ENCODE measurements at regions not wholly inside any gene's neighbourhood (a gene's known extent, or its start where the extent isn't known, plus 50 kb on each side); places are given as distances from the start of the nearest gene placed in this dataset.

- H3K27me3 ChIP-seq (ENCODE audit: control insufficient read depth, insufficient read depth, low read length), result no peaks in the 10 kb centered on the region
- no peak overlapping the region for H3K27ac ChIP-seq (ENCODE audit: low read depth, low read length)
- H3K36me3 ChIP-seq (ENCODE audit: control insufficient read depth, insufficient read depth, low read length), result no peaks in the 10 kb centered on the region
- no peak overlapping the region for H3K4me3 ChIP-seq (ENCODE audit: low read length)
- no peaks in the 10 kb centered on the region for H3K4me1 ChIP-seq (ENCODE audit: control insufficient read depth, insufficient read depth, low read length)
- no peak overlapping the region for H3K9ac ChIP-seq (ENCODE audit: low read length)
Observed at GRCh38 chr22:44395118-44396005, 82.6 kb upstream of the SHISAL1 start.

GRCh38 chr22:44394246-44395117 is 81.7 kb upstream of the SHISAL1 start:
- H3K27ac ChIP-seq (ENCODE audit: low read depth, low read length), result no peak overlapping the region
- H3K9ac ChIP-seq (ENCODE audit: low read length), result no peak overlapping the region
- H3K4me1 ChIP-seq (ENCODE audit: control insufficient read depth, insufficient read depth, low read length), result no peaks in the 10 kb centered on the region
- H3K36me3 ChIP-seq (ENCODE audit: control insufficient read depth, insufficient read depth, low read length), result no peaks in the 10 kb centered on the region
- no peaks in the 10 kb centered on the region for H3K27me3 ChIP-seq (ENCODE audit: control insufficient read depth, insufficient read depth, low read length)
- no peak overlapping the region for H3K4me3 ChIP-seq (ENCODE audit: low read length)

GRCh38 chr22:44393066-44393465 is 80.3 kb upstream of the SHISAL1 start:
- Histone ChIP-seq H3K27ac (ENCODE audit: low read depth, low read length) (no peak overlapping the region), H3K27me3 (ENCODE audit: control insufficient read depth, insufficient read depth, low read length) (no peaks in the 10 kb centered on the region)

DNA sequence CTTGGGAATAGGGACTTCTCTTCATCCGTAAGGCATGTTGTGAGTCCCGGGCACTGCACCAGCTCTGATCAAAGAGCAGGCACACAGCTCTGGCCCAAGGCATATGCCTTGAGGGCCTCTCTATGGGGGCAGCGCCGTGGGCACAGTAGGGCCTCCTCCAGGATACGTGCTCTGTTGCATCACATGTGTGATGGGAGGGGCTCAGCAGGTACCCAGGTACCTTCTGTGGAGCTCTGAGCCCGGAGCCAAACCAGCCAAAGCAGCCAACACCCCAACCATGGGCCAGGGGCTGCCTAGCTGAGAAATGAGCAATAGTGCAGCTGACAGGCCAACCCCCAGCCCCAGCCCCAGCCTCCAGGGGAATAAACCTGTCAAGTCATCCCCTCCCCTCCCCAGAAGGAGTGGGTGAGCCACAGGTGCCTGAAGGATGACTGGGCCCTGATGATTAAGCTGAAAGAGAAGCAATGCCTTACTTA is 79.7 kb upstream of the SHISAL1 start:
- no peaks in the 10 kb centered on the region for H3K4me1 ChIP-seq (ENCODE audit: control insufficient read depth, insufficient read depth, low read length)
- H3K4me3 ChIP-seq (ENCODE audit: low read length), result no peak overlapping the region
- no peaks in the 10 kb centered on the region for H3K36me3 ChIP-seq (ENCODE audit: control insufficient read depth, insufficient read depth, low read length)
- H3K27ac ChIP-seq (ENCODE audit: low read depth, low read length), result no peak overlapping the region
- no peaks in the 10 kb centered on the region for H3K27me3 ChIP-seq (ENCODE audit: control insufficient read depth, insufficient read depth, low read length)
- H3K9ac ChIP-seq (ENCODE audit: low read length), result no peak overlapping the region

More at GRCh38 chr22:44393066-44393465, 80.3 kb upstream of the SHISAL1 start:
- Histone ChIP-seq H3K4me1 (ENCODE audit: control insufficient read depth, insufficient read depth, low read length) (no peaks in the 10 kb centered on the region), H3K9ac (ENCODE audit: low read length) (no peak overlapping the region), H3K36me3 (ENCODE audit: control insufficient read depth, insufficient read depth, low read length) (no peaks in the 10 kb centered on the region), H3K4me3 (ENCODE audit: low read length) (no peak overlapping the region)

DNA sequence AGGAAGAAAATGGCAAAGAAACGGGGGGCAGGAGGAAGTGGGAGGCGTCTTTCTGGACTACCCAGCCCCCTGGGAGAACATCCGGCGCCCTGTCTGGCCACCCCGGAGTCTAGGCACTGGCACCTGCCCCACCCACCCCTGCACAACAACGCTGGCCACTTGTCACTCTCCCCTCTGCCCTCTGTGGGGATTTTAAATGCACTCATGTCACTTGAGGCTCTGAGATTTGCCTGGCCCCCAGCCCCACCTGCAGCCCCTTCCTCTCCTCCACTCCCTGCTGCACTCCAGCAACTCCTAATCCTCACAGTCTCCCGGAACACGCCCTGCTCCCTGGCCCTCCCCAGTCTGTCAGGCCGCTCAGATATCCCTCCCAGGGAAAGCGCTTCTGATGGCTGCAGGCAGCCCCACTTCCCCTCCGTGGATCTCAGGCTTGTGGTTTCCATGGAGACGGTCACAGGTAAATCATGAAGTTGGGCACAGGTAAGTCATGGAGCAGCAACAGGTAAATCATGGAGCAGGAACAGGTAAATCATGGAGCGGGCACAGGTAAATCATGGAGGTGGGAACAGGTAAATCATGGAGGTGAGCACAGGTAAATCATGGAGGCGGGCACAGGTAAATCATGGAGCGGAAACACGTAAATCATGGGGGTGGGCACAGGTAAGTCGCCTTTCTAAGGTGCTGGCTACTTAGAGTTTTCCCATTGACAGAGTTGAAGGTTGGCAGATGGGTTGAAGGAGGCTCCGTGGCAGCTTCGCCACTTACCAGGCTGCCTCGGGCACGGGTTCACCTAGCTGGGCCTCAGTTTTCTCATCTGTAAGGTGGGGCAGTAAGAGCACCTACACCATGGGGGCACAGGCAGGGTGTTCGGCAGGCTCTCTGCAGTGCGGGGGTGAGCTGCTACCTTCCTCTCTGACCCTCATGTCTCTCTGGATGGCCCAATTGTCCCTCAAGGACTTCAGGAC is 79.0 kb upstream of the SHISAL1 start:
- Histone ChIP-seq H3K27ac (ENCODE audit: low read depth, low read length) (no peak overlapping the region), H3K27me3 (ENCODE audit: control insufficient read depth, insufficient read depth, low read length) (peaks cover 2% of the 10 kb centered on the region), H3K36me3 (ENCODE audit: control insufficient read depth, insufficient read depth, low read length) (no peaks in the 10 kb centered on the region), H3K4me3 (ENCODE audit: low read length) (no peak overlapping the region), H3K9ac (ENCODE audit: low read length) (no peak overlapping the region), H3K4me1 (ENCODE audit: control insufficient read depth, insufficient read depth, low read length) (no peaks in the 10 kb centered on the region)

- Histone ChIP-seq H3K4me1 (ENCODE audit: control insufficient read depth, insufficient read depth, low read length) (no peaks in the 10 kb centered on the region), H3K27me3 (ENCODE audit: control insufficient read depth, insufficient read depth, low read length) (peaks cover 2% of the 10 kb centered on the region), H3K9ac (ENCODE audit: low read length) (no peak overlapping the region), H3K4me3 (ENCODE audit: low read length) (no peak overlapping the region), H3K36me3 (ENCODE audit: control insufficient read depth, insufficient read depth, low read length) (no peaks in the 10 kb centered on the region), H3K27ac (ENCODE audit: low read depth, low read length) (no peak overlapping the region)
Observed at GRCh38 chr22:44391015-44391414, 78.3 kb upstream of the SHISAL1 start.

- Histone ChIP-seq H3K9ac (ENCODE audit: low read length) (no peak overlapping the region), H3K4me1 (ENCODE audit: control insufficient read depth, insufficient read depth, low read length) (no peaks in the 10 kb centered on the region), H3K27me3 (ENCODE audit: control insufficient read depth, insufficient read depth, low read length) (peaks cover 2% of the 10 kb centered on the region), H3K27ac (ENCODE audit: low read depth, low read length) (no peak overlapping the region), H3K36me3 (ENCODE audit: control insufficient read depth, insufficient read depth, low read length) (no peaks in the 10 kb centered on the region), H3K4me3 (ENCODE audit: low read length) (no peak overlapping the region)
Observed at GRCh38 chr22:44390613-44390970, 77.8 kb upstream of the SHISAL1 start.

DNA sequence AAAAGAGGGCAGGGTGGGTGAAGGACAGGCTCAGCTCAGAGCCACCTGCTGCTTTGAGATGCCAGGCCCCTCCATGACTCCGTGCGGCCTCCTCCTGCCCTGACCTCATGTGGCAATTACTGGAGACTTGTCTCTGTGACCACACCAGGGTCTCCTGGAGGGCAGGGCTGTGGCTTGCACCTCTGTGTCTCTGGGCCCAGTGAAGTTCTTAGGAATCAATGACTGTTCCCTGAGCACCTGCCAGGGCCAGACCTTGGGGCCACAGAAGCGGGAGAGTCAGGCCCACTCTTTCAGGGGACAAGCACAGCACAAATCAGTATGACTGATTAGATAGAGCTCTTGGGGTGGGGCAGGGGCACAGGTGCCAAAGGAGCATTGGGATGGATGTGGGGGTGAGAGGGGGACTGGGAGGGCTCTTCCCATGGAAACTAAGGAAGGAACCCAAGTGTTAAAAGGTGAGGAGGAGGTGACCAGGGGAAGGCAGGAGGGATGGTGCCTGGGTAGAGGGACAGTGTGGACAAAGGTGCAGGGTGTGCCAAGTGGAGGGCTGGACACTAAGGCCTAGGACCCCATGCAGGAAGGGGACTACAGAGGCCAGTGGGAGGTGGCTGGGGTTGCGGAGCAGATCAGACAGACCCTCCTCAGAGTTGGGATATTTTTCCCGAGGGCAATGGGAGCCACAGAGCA is 77.3 kb upstream of the SHISAL1 start:
- Histone ChIP-seq H3K27ac (ENCODE audit: low read depth, low read length) (no peak overlapping the region), H3K27me3 (ENCODE audit: control insufficient read depth, insufficient read depth, low read length) (peaks cover 2% of the 10 kb centered on the region), H3K9ac (ENCODE audit: low read length) (no peak overlapping the region), H3K36me3 (ENCODE audit: control insufficient read depth, insufficient read depth, low read length) (no peaks in the 10 kb centered on the region), H3K4me1 (ENCODE audit: control insufficient read depth, insufficient read depth, low read length) (no peaks in the 10 kb centered on the region), H3K4me3 (ENCODE audit: low read length) (no peak overlapping the region)

GRCh38 chr22:44389181-44389580 is 76.4 kb upstream of the SHISAL1 start:
- Histone ChIP-seq H3K27me3 (ENCODE audit: control insufficient read depth, insufficient read depth, low read length) (peaks cover 2% of the 10 kb centered on the region), H3K27ac (ENCODE audit: low read depth, low read length) (no peak overlapping the region), H3K4me3 (ENCODE audit: low read length) (no peak overlapping the region), H3K36me3 (ENCODE audit: control insufficient read depth, insufficient read depth, low read length) (no peaks in the 10 kb centered on the region), H3K4me1 (ENCODE audit: control insufficient read depth, insufficient read depth, low read length) (no peaks in the 10 kb centered on the region), H3K9ac (ENCODE audit: low read length) (no peak overlapping the region)

DNA sequence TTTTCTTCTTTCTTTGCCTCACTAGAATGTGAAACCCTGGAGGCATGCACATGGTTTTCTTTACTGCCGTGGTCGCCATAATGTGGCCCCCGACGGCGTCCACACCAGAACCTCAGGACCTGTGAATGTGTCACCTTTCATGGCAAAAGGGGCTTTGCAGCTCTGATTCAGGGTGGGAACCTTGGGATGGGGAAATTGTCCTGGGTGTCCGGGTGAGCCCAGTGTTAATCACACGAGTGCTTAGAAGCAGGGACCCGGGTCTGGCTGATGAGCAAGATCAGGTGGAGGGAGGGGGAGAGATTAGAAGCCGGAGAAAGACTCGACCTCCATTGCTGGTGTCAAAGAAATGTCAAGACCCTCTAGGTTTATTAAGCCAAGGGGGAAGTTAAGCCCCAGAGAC is 74.7 kb upstream of the SHISAL1 start:
- Histone ChIP-seq H3K4me1 (ENCODE audit: control insufficient read depth, insufficient read depth, low read length) (no peaks in the 10 kb centered on the region), H3K27ac (ENCODE audit: low read depth, low read length) (no peak overlapping the region), H3K4me3 (ENCODE audit: low read length) (no peak overlapping the region), H3K9ac (ENCODE audit: low read length) (no peak overlapping the region), H3K36me3 (ENCODE audit: control insufficient read depth, insufficient read depth, low read length) (no peaks in the 10 kb centered on the region), H3K27me3 (ENCODE audit: control insufficient read depth, insufficient read depth, low read length) (peaks cover 2% of the 10 kb centered on the region)

DNA sequence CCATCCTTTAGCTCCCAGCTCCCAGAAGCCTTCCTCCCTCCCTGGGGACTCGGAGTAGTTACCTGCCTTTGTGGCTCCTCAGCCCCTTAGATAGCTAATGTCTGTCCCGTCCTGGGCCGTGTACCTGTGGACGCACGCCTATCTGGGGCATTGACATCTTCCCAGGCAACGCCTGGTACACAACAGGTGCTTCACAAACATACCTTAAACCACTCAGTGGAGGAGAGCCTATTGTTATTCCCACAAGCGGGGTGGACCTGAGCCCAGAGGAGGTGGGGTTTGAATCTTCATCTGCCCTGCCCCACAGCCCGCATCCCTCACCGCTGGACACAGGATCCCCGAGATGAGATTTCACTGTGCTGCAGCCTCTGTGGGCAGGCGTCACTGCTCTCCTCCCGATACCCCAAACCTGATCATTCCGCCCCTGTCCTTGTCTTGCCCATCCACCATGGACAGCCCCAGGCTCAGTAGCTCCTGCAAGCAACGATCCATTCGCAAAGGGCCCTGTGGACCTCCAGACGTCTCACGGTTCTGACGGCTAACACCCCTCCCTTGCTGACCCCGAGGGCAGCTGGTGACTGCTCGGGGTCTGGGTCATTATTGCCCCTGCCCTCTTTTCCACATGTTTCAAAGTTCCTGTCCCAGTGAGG is 73.8 kb upstream of the SHISAL1 start:
- Histone ChIP-seq H3K4me3 (ENCODE audit: low read length) (no peak overlapping the region), H3K27me3 (ENCODE audit: control insufficient read depth, insufficient read depth, low read length) (peaks cover 2% of the 10 kb centered on the region), H3K36me3 (ENCODE audit: control insufficient read depth, insufficient read depth, low read length) (no peaks in the 10 kb centered on the region), H3K4me1 (ENCODE audit: control insufficient read depth, insufficient read depth, low read length) (no peaks in the 10 kb centered on the region), H3K27ac (ENCODE audit: low read depth, low read length) (no peak overlapping the region), H3K9ac (ENCODE audit: low read length) (no peak overlapping the region)
